NT2/D1 (cell line): ENCODE measurements at regions not wholly inside any gene's neighbourhood (a gene's known extent, or its start where the extent isn't known, plus 50 kb on each side); places are given as distances from the start of the nearest gene placed in this dataset.

Experiments
- SUZ12 ChIP-seq: IDR thresholded peaks from 2 replicates; pipeline ENCODE4 v1.6.1; 2011; ENCODE audit not compliant: insufficient read length, insufficient read depth; ENCODE audit errors: extremely low read depth
- YY1 ChIP-seq: IDR thresholded peaks from 2 replicates; pipeline ENCODE4 v1.6.1; 2011; ENCODE audit not compliant: insufficient read length, insufficient read depth
- ZNF274 ChIP-seq: IDR thresholded peaks from 2 replicates; pipeline ENCODE4 v1.6.1; 2011; ENCODE audit warnings: mild to moderate bottlenecking, low read depth, low read length

- TF ChIP-seq YY1 (no peak), ZNF274 (no peak), SUZ12 (no peak)
These were observed 89.7 kb upstream of the STEAP1B start for GRCh38 chr7:22589641-22590201.
